SK-N-SH (cell line): ENCODE measurements at regions not wholly inside any gene's neighbourhood (a gene's known extent, or its start where the extent isn't known, plus 50 kb on each side); places are given as distances from the start of the nearest gene placed in this dataset.

ENCODE experiments used
- CTCF ChIA-PET: fragments of 300-600, 350-600 bp; formaldehyde crosslinking; extraction: SDS; loops from one replicate; lab custom pipeline; 2021; lab: Yijun Ruan, JAX
- POLR2A ChIA-PET: fragments of 350-600 bp; sonication (Branson Sonifier 250); formaldehyde crosslinking; extraction: SDS; loops from one replicate; lab custom pipeline; 2020; ENCODE audit warnings: antibody characterized with exemption, inconsistent platforms; lab: Yijun Ruan, JAX
- DNase-seq: peaks from one replicate; pipeline ENCODE4 v3.0.0; 2012
- H2AFZ ChIP-seq: fragments of 200-600 bp; sonication (generic); 2 replicates; pipeline ENCODE4 v1.8.1; 2016; ENCODE audit warnings: antibody characterized with exemption, mild to moderate bottlenecking, low read depth
- H3F3A ChIP-seq: fragments of 200-600 bp; sonication (generic); replicated peaks from 2 replicates; pipeline ENCODE3; 2016; ENCODE audit warnings: antibody characterized with exemption, mild to moderate bottlenecking; ENCODE audit not compliant: insufficient read depth
- H3K27ac ChIP-seq, 2 experiments: fragments of 200-500 bp in 1 of 2; fragments of 200-600 bp in 1 of 2; sonication (Bioruptor generic) in 1 of 2; sonication (generic), shearing (Covaris generic) in 1 of 2; 2 replicates each; pipeline versions ENCODE4 v1.5.1 to v1.6.1; 2014 to 2016; ENCODE audit warnings: low read depth in 2 of 2, inconsistent platforms in 1 of 2, low read length in 1 of 2, mild to moderate bottlenecking in 1 of 2, mixed read lengths in 1 of 2
- H3K27me3 ChIP-seq: fragments of 200-600 bp; sonication (generic), shearing (Covaris generic); 2 replicates; pipeline ENCODE4 v1.6.1; 2016; ENCODE audit warnings: mixed run types; ENCODE audit not compliant: insufficient read depth
- H3K36me3 ChIP-seq, 2 experiments: fragments of 200-500 bp in 1 of 2; fragments of 200-600 bp in 1 of 2; sonication (Bioruptor generic) in 1 of 2; sonication (generic) in 1 of 2; replicated peaks in 1 of 2; 2 replicates each; pipeline versions ENCODE3 to v1.5.1; 2014 to 2016; ENCODE audit warnings: low read length in 1 of 2, mild to moderate bottlenecking in 1 of 2; ENCODE audit not compliant: insufficient read depth in 2 of 2, control insufficient read depth in 1 of 2
- H3K4me1 ChIP-seq, 2 experiments: fragments of 200-500 bp in 1 of 2; fragments of 200-600 bp in 1 of 2; sonication (Bioruptor generic) in 1 of 2; sonication (generic), shearing (Covaris generic) in 1 of 2; 2 replicates each; pipeline versions ENCODE4 v1.5.1 to v1.6.1; 2014 to 2016; ENCODE audit warnings: low read depth in 1 of 2, low read length in 1 of 2, mixed run types in 1 of 2; ENCODE audit not compliant: insufficient read depth in 2 of 2, control insufficient read depth in 1 of 2
- H3K4me2 ChIP-seq: fragments of 200-600 bp; sonication (generic), shearing (Covaris generic); 2 replicates; pipeline ENCODE4 v1.6.1; 2017; ENCODE audit warnings: mixed run types
- H3K4me3 ChIP-seq, 2 experiments: fragments of 200-500 bp in 1 of 2; fragments of 200-600 bp in 1 of 2; sonication (Bioruptor generic) in 1 of 2; sonication (generic), shearing (Covaris generic) in 1 of 2; 2 replicates each; pipeline versions ENCODE4 v1.5.1 to v1.8.1; 2014 to 2016; ENCODE audit warnings: low read depth in 2 of 2, inconsistent platforms in 1 of 2, low read length in 1 of 2, mild to moderate bottlenecking in 1 of 2, mixed read lengths in 1 of 2, moderate library complexity in 1 of 2
- H3K79me2 ChIP-seq: fragments of 200-600 bp; sonication (generic); 2 replicates; pipeline ENCODE4 v1.8.1; 2017; ENCODE audit warnings: mild to moderate bottlenecking; ENCODE audit not compliant: insufficient read depth
- H3K9ac ChIP-seq: fragments of 200-600 bp; sonication (generic); 2 replicates; pipeline ENCODE4 v1.6.1; 2017; ENCODE audit warnings: mixed run types
- H3K9me2 ChIP-seq: fragments of 200-600 bp; sonication (generic); 2 replicates; pipeline ENCODE4 v1.6.1; 2017; ENCODE audit warnings: mixed run types
- H3K9me3 ChIP-seq: fragments of 200-600 bp; sonication (generic); 2 replicates; pipeline ENCODE4 v1.6.1; 2017; ENCODE audit warnings: mixed run types, mild to moderate bottlenecking, moderate library complexity
- H4K20me1 ChIP-seq: fragments of 200-600 bp; sonication (generic); 2 replicates; pipeline ENCODE4 v1.6.1; 2017; ENCODE audit warnings: mild to moderate bottlenecking, mixed run types; ENCODE audit not compliant: insufficient read depth
- CHD2 ChIP-seq: fragments of 150-350 bp; IDR thresholded peaks from 2 replicates; pipeline ENCODE4 v1.6.1; 2018; ENCODE audit warnings: low read length; ENCODE audit not compliant: partially characterized antibody
- ELF1 ChIP-seq: IDR thresholded peaks from 2 replicates; pipeline ENCODE4 v1.4.0; 2012
- FOSL2 ChIP-seq: IDR thresholded peaks from 2 replicates; pipeline ENCODE4 v1.4.0; 2012; ENCODE audit warnings: low read depth, mild to moderate bottlenecking, moderate library complexity, borderline replicate concordance
- FOXJ3 ChIP-seq: sonication (generic); formaldehyde crosslinking; IDR thresholded peaks from 2 replicates; pipeline ENCODE4 v1.5.1; 2020; ENCODE audit warnings: mild to moderate bottlenecking, missing genetic modification reagents
- GABPA ChIP-seq: IDR thresholded peaks from 2 replicates; pipeline ENCODE4 v1.4.0; 2012; ENCODE audit warnings: low read depth, mild to moderate bottlenecking
- GATA2 ChIP-seq: sonication (generic); formaldehyde crosslinking; IDR thresholded peaks from 2 replicates; pipeline ENCODE4 v1.5.0; 2020; ENCODE audit warnings: mild to moderate bottlenecking, missing genetic modification reagents
- MEF2A ChIP-seq: IDR thresholded peaks from 2 replicates; pipeline ENCODE4 v1.4.0; 2012; ENCODE audit warnings: low read depth, borderline replicate concordance
- MXI1 ChIP-seq: IDR thresholded peaks from 2 replicates; pipeline ENCODE4 v1.6.1; 2012; ENCODE audit warnings: mild to moderate bottlenecking, low read depth, low read length, improper control_type of control experiment
- NFIC ChIP-seq: IDR thresholded peaks from 2 replicates; pipeline ENCODE4 v1.4.0; 2012; ENCODE audit warnings: borderline replicate concordance
- NRF1 ChIP-seq: IDR thresholded peaks from 2 replicates; pipeline ENCODE4 v1.6.1; 2012; ENCODE audit warnings: low read depth, mild to moderate bottlenecking, low read length
- POLR2AphosphoS5 ChIP-seq: IDR thresholded peaks from 2 replicates; pipeline ENCODE4 v1.6.1; 2012; ENCODE audit warnings: low read depth, low read length
- RAD21 ChIP-seq: IDR thresholded peaks from 2 replicates; pipeline ENCODE4 v1.6.1; 2012; ENCODE audit warnings: mild to moderate bottlenecking, low read length
- RFX5 ChIP-seq: IDR thresholded peaks from 2 replicates; pipeline ENCODE4 v1.6.1; 2012; ENCODE audit warnings: mild to moderate bottlenecking, improper control_type of control experiment, low read length
- SIN3A ChIP-seq: IDR thresholded peaks from 2 replicates; pipeline ENCODE4 v1.6.1; 2012; ENCODE audit warnings: low read depth, mild to moderate bottlenecking, low read length, moderate library complexity, borderline replicate concordance
- SMC3 ChIP-seq: IDR thresholded peaks from 2 replicates; pipeline ENCODE4 v1.6.1; 2012; ENCODE audit warnings: low read depth, low read length, improper control_type of control experiment
- TAF1 ChIP-seq: IDR thresholded peaks from 2 replicates; pipeline ENCODE4 v1.6.1; 2012; ENCODE audit warnings: low read depth, mild to moderate bottlenecking, low read length, moderate library complexity, borderline replicate concordance
- TCF12 ChIP-seq: IDR thresholded peaks from 2 replicates; pipeline ENCODE4 v1.4.0; 2012
- USF2 ChIP-seq: fragments of 150-350 bp; IDR thresholded peaks from 2 replicates; pipeline ENCODE4 v1.6.1; 2017; ENCODE audit warnings: antibody characterized with exemption, low read length, low read depth, borderline replicate concordance
- WGBS: methylation state at CpG from one replicate; pipeline ENCODE4 v1.1.6; 2017; ENCODE audit warnings: low lambda C conversion rate; 5-methylcytosine and 5-hydroxymethylcytosine counted together
- TF ChIP-seq, protein P1 (sequence below): IDR thresholded peaks from 2 replicates; pipeline ENCODE4 v1.6.1; 2012; ENCODE audit warnings: mild to moderate bottlenecking, low read depth, low read length, moderate library complexity

GRCh38 chr2:109058191-109058632 lies 69.2 kb upstream of the EDAR start:
- POLR2A ChIA-PET: no interaction called here
- Histone ChIP-seq H2AFZ (no peak overlapping the region), H3K27ac (no peak overlapping the region), H3K27me3 (peaks cover 7% of the 10 kb centered on the region), H3K4me2 (no peak overlapping the region), H3K9me2 (no peaks in the 10 kb centered on the region), H3K9ac (no peak overlapping the region), H3K4me1 (peaks cover 0 to 14% of the 10 kb centered on the region in 2 experiments; a peak in 1 of 4 replicates), H3K79me2 (no peaks in the 10 kb centered on the region), H3F3A (no peaks in the 10 kb centered on the region), H4K20me1 (no peaks in the 10 kb centered on the region), H3K4me3 (no peak overlapping the region), H3K36me3 (no peaks in the 10 kb centered on the region), H3K9me3 (no peaks in the 10 kb centered on the region)
- no peak for DNase-seq
- CTCF ChIA-PET: interaction anchor here (1.6 kb wide), 1 partner anchor 9 kb away, joined by 3 read pairs; no protein-coding TSS in a partner anchor
- 61% methylated on average over 9 of the region's 9 CpGs for WGBS
- TF ChIP-seq POLR2AphosphoS5: no peak
- no peak for TF ChIP-seq MXI1
- TF ChIP-seq SMC3: no peak
- TF ChIP-seq USF2: no peak
- TF ChIP-seq TAF1: no peak
- TF ChIP-seq TCF12: no peak
- TF ChIP-seq RAD21: no peak
- TF ChIP-seq GATA2 (CRISPR knock-in tag): no peak
- no peak for TF ChIP-seq CHD2
- no peak for TF ChIP-seq NFIC

GRCh38 chr2:109057686-109058085 lies 68.7 kb upstream of the EDAR start:
- ChIA-PET CTCF (interaction anchor here (0.9 to 1.6 kb wide), 2 partner anchors 8 to 453 kb away, joined by 3 read pairs; no protein-coding TSS in a partner anchor), POLR2A (no interaction called here)
- Histone ChIP-seq H3K36me3 (no peaks in the 10 kb centered on the region), H3K27ac (no peak overlapping the region), H3K27me3 (peaks cover 7% of the 10 kb centered on the region), H3K9ac (no peak overlapping the region), H3K9me3 (no peaks in the 10 kb centered on the region), H2AFZ (no peak overlapping the region), H3K4me2 (no peak overlapping the region), H3F3A (no peaks in the 10 kb centered on the region), H3K4me1 (peaks cover 0 to 12% of the 10 kb centered on the region in 2 experiments; a peak in 1 of 4 replicates), H3K9me2 (no peaks in the 10 kb centered on the region), H3K4me3 (no peak overlapping the region), H4K20me1 (no peaks in the 10 kb centered on the region), H3K79me2 (no peaks in the 10 kb centered on the region)
- no peak for TF ChIP-seq SIN3A
- TF ChIP-seq GATA2 (CRISPR knock-in tag): peak; percentile 29; the same call in 1 of the 2 replicates
- no peak for DNase-seq
- 88% methylated on average over 7 of the region's 9 CpGs for WGBS

- 84% methylated on average over 14 of the region's 14 CpGs for WGBS
- TF ChIP-seq SIN3A (no peak), RFX5 (no peak), FOSL2 (no peak), MEF2A (no peak), FOXJ3 (CRISPR knock-in tag) (no peak), GABPA (no peak), NRF1 (no peak), ELF1 (no peak)
- TF ChIP-seq, protein P1, sequence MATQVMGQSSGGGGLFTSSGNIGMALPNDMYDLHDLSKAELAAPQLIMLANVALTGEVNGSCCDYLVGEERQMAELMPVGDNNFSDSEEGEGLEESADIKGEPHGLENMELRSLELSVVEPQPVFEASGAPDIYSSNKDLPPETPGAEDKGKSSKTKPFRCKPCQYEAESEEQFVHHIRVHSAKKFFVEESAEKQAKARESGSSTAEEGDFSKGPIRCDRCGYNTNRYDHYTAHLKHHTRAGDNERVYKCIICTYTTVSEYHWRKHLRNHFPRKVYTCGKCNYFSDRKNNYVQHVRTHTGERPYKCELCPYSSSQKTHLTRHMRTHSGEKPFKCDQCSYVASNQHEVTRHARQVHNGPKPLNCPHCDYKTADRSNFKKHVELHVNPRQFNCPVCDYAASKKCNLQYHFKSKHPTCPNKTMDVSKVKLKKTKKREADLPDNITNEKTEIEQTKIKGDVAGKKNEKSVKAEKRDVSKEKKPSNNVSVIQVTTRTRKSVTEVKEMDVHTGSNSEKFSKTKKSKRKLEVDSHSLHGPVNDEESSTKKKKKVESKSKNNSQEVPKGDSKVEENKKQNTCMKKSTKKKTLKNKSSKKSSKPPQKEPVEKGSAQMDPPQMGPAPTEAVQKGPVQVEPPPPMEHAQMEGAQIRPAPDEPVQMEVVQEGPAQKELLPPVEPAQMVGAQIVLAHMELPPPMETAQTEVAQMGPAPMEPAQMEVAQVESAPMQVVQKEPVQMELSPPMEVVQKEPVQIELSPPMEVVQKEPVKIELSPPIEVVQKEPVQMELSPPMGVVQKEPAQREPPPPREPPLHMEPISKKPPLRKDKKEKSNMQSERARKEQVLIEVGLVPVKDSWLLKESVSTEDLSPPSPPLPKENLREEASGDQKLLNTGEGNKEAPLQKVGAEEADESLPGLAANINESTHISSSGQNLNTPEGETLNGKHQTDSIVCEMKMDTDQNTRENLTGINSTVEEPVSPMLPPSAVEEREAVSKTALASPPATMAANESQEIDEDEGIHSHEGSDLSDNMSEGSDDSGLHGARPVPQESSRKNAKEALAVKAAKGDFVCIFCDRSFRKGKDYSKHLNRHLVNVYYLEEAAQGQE: no peak
- TF ChIP-seq, all 33 proteins: peak for 0
- POLR2A ChIA-PET: no interaction called here
- Histone ChIP-seq H3F3A (no peaks in the 10 kb centered on the region), H3K79me2 (no peaks in the 10 kb centered on the region), H3K27me3 (peaks cover 7% of the 10 kb centered on the region), H3K27ac (no peak overlapping the region), H3K4me2 (no peak overlapping the region), H3K9me2 (no peaks in the 10 kb centered on the region), H3K9me3 (no peaks in the 10 kb centered on the region), H3K4me3 (no peak overlapping the region), H3K4me1 (peaks cover 0 to 12% of the 10 kb centered on the region in 2 experiments; a peak in 1 of 4 replicates), H2AFZ (no peak overlapping the region), H3K9ac (no peak overlapping the region), H4K20me1 (no peaks in the 10 kb centered on the region), H3K36me3 (no peaks in the 10 kb centered on the region)
- CTCF ChIA-PET: interaction anchor here (1.5 kb wide), 1 partner anchor 72 kb away, joined by 3 read pairs; no protein-coding TSS in a partner anchor
- no peak for DNase-seq
Measured at GRCh38 chr2:109055435-109055834, 66.4 kb upstream of the EDAR start.
